ENCODE measurements at regions not wholly inside any gene's neighbourhood (a gene's known extent, or its start where the extent isn't known, plus 50 kb on each side); places are given as distances from the start of the nearest gene placed in this dataset.
"Not testable (repeated sequence)": the region's sequence is repeated elsewhere in the genome, so short reads cannot be mapped to it uniquely, and the experiment has no call there.

DNA sequence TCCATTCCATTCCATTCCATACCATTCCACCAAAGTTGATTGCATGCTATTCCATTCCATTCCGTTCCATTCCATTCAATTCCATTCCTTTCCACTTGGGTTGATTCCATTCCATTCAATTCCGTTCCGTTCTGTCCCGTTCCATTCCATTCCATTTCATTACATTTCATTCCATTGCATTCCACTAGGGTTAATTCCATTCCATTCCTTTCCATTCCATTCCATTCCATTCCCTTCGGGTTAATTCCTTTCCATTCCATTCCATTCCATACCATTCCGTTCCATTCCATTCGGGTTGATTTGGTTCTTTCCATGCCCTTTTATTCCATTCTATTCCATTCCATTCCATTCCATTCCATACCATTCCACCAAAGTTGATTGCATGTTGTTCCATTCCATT lies 131.9 kb downstream of the CWH43 start:
- not testable (repeated sequence) for H2AK5ac ChIP-seq (ENCODE audit: low read length); H2BK5ac ChIP-seq (ENCODE audit: low read length); H3K4me3 ChIP-seq (ENCODE audit: low read length); H2BK120ac ChIP-seq (ENCODE audit: low read depth, low read length); H3K18ac ChIP-seq (ENCODE audit: low read length); H2BK15ac ChIP-seq (replicated peaks; ENCODE audit: low read depth); H3K27ac ChIP-seq (ENCODE audit: low read depth, low read length); H3K4me2 ChIP-seq (ENCODE audit: low read length); H3K23ac ChIP-seq (ENCODE audit: low read length); H4K5ac ChIP-seq (ENCODE audit: low read length); H3K79me1 ChIP-seq (ENCODE audit: low read length); H3K36me3 ChIP-seq (ENCODE audit: control insufficient read depth, insufficient read depth, low read length); H3K4ac ChIP-seq (ENCODE audit: low read depth, low read length); H4K8ac ChIP-seq (ENCODE audit: low read depth, low read length); H3K9ac ChIP-seq (ENCODE audit: low read length); H3K27me3 ChIP-seq (ENCODE audit: insufficient read depth, low read length, poor library complexity); H3K79me2 ChIP-seq (ENCODE audit: control insufficient read depth, insufficient read depth, low read length); H3K4me1 ChIP-seq (ENCODE audit: control insufficient read depth, low read depth, low read length); H3K56ac ChIP-seq (ENCODE audit: low read length)
- peak; percentile 17 for DNase-seq
- 100% methylated on average over 2 of the region's 7 CpGs for WGBS (ENCODE audit: extremely low coverage, insufficient coverage, low lambda C conversion rate)

- H3K18ac ChIP-seq (ENCODE audit: low read length); H3K4ac ChIP-seq (ENCODE audit: low read depth, low read length); H3K79me1 ChIP-seq (ENCODE audit: low read length); H2BK120ac ChIP-seq (ENCODE audit: low read depth, low read length); H3K79me2 ChIP-seq (ENCODE audit: control insufficient read depth, insufficient read depth, low read length); H4K8ac ChIP-seq (ENCODE audit: low read depth, low read length); H3K4me1 ChIP-seq (ENCODE audit: control insufficient read depth, low read depth, low read length); H3K4me2 ChIP-seq (ENCODE audit: low read length); H2BK5ac ChIP-seq (ENCODE audit: low read length); H2AK5ac ChIP-seq (ENCODE audit: low read length); H2BK15ac ChIP-seq (replicated peaks; ENCODE audit: low read depth); H3K27ac ChIP-seq (ENCODE audit: low read depth, low read length); H3K27me3 ChIP-seq (ENCODE audit: insufficient read depth, low read length, poor library complexity); H3K9ac ChIP-seq (ENCODE audit: low read length); H3K36me3 ChIP-seq (ENCODE audit: control insufficient read depth, insufficient read depth, low read length); H4K5ac ChIP-seq (ENCODE audit: low read length); H3K4me3 ChIP-seq (ENCODE audit: low read length); H3K56ac ChIP-seq (ENCODE audit: low read length); H3K23ac ChIP-seq (ENCODE audit: low read length): not testable (repeated sequence)
- peak; percentile 37 for DNase-seq
- WGBS (ENCODE audit: extremely low coverage, insufficient coverage, low lambda C conversion rate), result 100% methylated on average over 6 of the region's 16 CpGs
Observed at GRCh38 chr4:49118379-49119212, 132.5 kb downstream of the CWH43 start.

DNA sequence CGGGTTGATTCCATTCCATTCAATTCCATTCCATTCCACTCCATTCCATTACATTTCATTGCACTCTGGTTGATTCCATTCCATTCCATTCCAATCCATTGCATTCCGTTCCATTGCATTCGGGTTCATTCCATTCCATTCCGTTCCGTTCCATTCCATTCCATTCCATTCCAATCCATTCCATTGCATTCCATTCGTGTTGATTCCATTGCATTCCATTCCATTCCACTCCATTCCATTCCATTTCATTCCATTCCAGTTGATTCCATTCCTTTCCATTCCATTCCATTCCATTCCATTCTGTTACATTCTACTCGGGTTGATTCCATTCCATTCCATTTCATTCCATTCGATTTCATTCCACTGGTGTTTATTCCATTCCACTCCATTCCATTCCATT lies 133.3 kb downstream of the CWH43 start:
- not testable (repeated sequence) for H2BK5ac ChIP-seq (ENCODE audit: low read length); H3K18ac ChIP-seq (ENCODE audit: low read length); H3K9ac ChIP-seq (ENCODE audit: low read length); H3K56ac ChIP-seq (ENCODE audit: low read length); H3K4me1 ChIP-seq (ENCODE audit: control insufficient read depth, low read depth, low read length); H3K23ac ChIP-seq (ENCODE audit: low read length); H2BK15ac ChIP-seq (replicated peaks; ENCODE audit: low read depth); H4K5ac ChIP-seq (ENCODE audit: low read length); H2BK120ac ChIP-seq (ENCODE audit: low read depth, low read length); H3K36me3 ChIP-seq (ENCODE audit: control insufficient read depth, insufficient read depth, low read length); H3K79me2 ChIP-seq (ENCODE audit: control insufficient read depth, insufficient read depth, low read length); H3K4ac ChIP-seq (ENCODE audit: low read depth, low read length); H3K27me3 ChIP-seq (ENCODE audit: insufficient read depth, low read length, poor library complexity); H4K8ac ChIP-seq (ENCODE audit: low read depth, low read length); H3K27ac ChIP-seq (ENCODE audit: low read depth, low read length); H3K4me3 ChIP-seq (ENCODE audit: low read length); H2AK5ac ChIP-seq (ENCODE audit: low read length); H3K79me1 ChIP-seq (ENCODE audit: low read length); H3K4me2 ChIP-seq (ENCODE audit: low read length)
- peak; percentile 34 for DNase-seq
- WGBS (ENCODE audit: extremely low coverage, insufficient coverage, low lambda C conversion rate), result 100% methylated on average over 3 of the region's 8 CpGs

DNA sequence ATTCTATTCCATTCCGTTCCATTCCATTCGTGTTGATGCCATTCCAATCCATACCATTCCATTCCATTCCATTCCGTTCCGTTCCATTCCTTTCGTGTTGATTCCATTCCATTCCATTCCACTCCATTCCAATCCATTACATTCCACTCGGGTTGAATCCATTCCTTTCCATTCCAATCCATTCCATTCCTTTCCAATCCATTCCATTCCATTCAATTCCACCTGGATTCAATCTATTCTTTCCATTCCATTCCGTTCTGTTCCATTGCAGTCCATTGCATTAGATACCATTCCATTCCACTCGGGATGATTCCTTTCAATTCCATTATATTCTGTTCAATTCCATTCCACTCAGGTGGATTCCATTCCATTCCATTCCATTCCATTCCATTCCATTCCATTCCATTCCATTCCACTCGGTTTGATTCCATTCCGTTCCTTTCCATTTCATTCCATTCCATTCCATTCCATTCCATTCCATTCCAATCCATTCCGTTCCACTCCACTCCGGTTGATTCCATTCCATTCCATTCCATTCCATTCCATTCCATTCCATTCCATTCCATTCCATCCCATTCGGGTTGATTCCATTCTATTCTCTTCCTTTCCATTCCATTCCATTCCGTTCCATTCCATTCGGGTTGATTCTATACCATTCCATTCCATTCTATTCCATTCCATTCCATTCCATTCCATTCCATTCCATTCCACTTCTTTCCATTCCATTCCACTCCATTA lies 134.1 kb downstream of the CWH43 start:
- not testable (repeated sequence) for H3K36me3 ChIP-seq (ENCODE audit: control insufficient read depth, insufficient read depth, low read length); H3K4me2 ChIP-seq (ENCODE audit: low read length); H4K5ac ChIP-seq (ENCODE audit: low read length); H2BK15ac ChIP-seq (replicated peaks; ENCODE audit: low read depth); H3K27ac ChIP-seq (ENCODE audit: low read depth, low read length); H3K4me3 ChIP-seq (ENCODE audit: low read length); H3K27me3 ChIP-seq (ENCODE audit: insufficient read depth, low read length, poor library complexity); H2BK120ac ChIP-seq (ENCODE audit: low read depth, low read length); H3K4me1 ChIP-seq (ENCODE audit: control insufficient read depth, low read depth, low read length); H3K4ac ChIP-seq (ENCODE audit: low read depth, low read length); H3K56ac ChIP-seq (ENCODE audit: low read length); H2AK5ac ChIP-seq (ENCODE audit: low read length); H4K8ac ChIP-seq (ENCODE audit: low read depth, low read length); H2BK5ac ChIP-seq (ENCODE audit: low read length); H3K79me2 ChIP-seq (ENCODE audit: control insufficient read depth, insufficient read depth, low read length); H3K23ac ChIP-seq (ENCODE audit: low read length); H3K9ac ChIP-seq (ENCODE audit: low read length); H3K79me1 ChIP-seq (ENCODE audit: low read length); H3K18ac ChIP-seq (ENCODE audit: low read length)
- WGBS (ENCODE audit: extremely low coverage, insufficient coverage, low lambda C conversion rate), result 100% methylated on average over 10 of the region's 15 CpGs
- DNase-seq, result peak; percentile 69

DNA sequence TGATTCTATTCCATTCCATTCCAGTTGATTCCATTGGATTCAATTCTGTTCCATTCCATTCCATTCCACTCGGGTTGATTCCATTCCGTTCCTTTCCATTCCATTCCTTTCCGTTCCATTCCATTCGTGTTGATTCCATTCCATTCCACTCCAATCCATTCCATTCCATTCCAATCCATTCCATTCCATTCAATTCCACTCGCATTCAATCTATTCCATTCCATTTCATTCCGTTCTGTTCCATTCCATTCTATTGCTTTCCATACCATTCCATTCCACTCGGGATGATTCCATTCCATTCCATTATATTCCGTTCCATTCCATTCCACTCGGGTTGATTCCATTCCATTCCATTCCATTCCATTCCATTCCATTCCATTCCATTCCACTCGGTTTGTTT lies 134.7 kb downstream of the CWH43 start:
- peak; percentile 86 for DNase-seq
- 98% methylated on average over 5 of the region's 10 CpGs for WGBS (ENCODE audit: extremely low coverage, insufficient coverage, low lambda C conversion rate)

More for the DNA sequence above, 134.7 kb downstream of the CWH43 start:
- not testable (repeated sequence) for H4K8ac ChIP-seq (ENCODE audit: low read depth, low read length); H3K23ac ChIP-seq (ENCODE audit: low read length); H2AK5ac ChIP-seq (ENCODE audit: low read length); H3K79me2 ChIP-seq (ENCODE audit: control insufficient read depth, insufficient read depth, low read length); H3K4me1 ChIP-seq (ENCODE audit: control insufficient read depth, low read depth, low read length); H3K27ac ChIP-seq (ENCODE audit: low read depth, low read length); H3K79me1 ChIP-seq (ENCODE audit: low read length); H3K4me3 ChIP-seq (ENCODE audit: low read length); H3K4me2 ChIP-seq (ENCODE audit: low read length); H3K18ac ChIP-seq (ENCODE audit: low read length); H3K27me3 ChIP-seq (ENCODE audit: insufficient read depth, low read length, poor library complexity); H4K5ac ChIP-seq (ENCODE audit: low read length); H3K4ac ChIP-seq (ENCODE audit: low read depth, low read length); H3K9ac ChIP-seq (ENCODE audit: low read length); H2BK120ac ChIP-seq (ENCODE audit: low read depth, low read length); H3K36me3 ChIP-seq (ENCODE audit: control insufficient read depth, insufficient read depth, low read length); H2BK5ac ChIP-seq (ENCODE audit: low read length); H2BK15ac ChIP-seq (replicated peaks; ENCODE audit: low read depth); H3K56ac ChIP-seq (ENCODE audit: low read length)
